SKM-1 (cell line): ENCODE measurements at regions not wholly inside any gene's neighbourhood (a gene's known extent, or its start where the extent isn't known, plus 50 kb on each side); places are given as distances from the start of the nearest gene placed in this dataset.
"Not testable (repeated sequence)": the region's sequence is repeated elsewhere in the genome, so short reads cannot be mapped to it uniquely, and the experiment has no call there.

Experiments
- DNase-seq: peaks from one replicate; lab custom pipeline; 2025; ENCODE audit not compliant: unreplicated experiment; lab: John Stamatoyannopoulos, UW

- no peak for DNase-seq
Observed at GRCh38 chr6:51463321-51463720, 624.1 kb downstream of the PKHD1 start.

- no peak for DNase-seq
Observed at GRCh38 chr6:51464956-51465355, 622.5 kb downstream of the PKHD1 start.

GRCh38 chr6:51466427-51466826, 621.0 kb downstream of the PKHD1 start:
- DNase-seq: no peak

GRCh38 chr6:51467231-51467952, 620.0 kb downstream of the PKHD1 start:
- DNase-seq: no peak

GRCh38 chr6:51468704-51469103, 618.7 kb downstream of the PKHD1 start:
- DNase-seq: no peak

- DNase-seq: no peak
Observed at GRCh38 chr6:51472745-51473487, 614.5 kb downstream of the PKHD1 start.

- no peak for DNase-seq
Observed at GRCh38 chr6:51474022-51474975, 613.1 kb downstream of the PKHD1 start.

- no peak for DNase-seq
Observed at GRCh38 chr6:51477711-51478311, 609.6 kb downstream of the PKHD1 start.

GRCh38 chr6:51479296-51479695, 608.1 kb downstream of the PKHD1 start:
- no peak for DNase-seq

GRCh38 chr6:51480040-51480439, 607.4 kb downstream of the PKHD1 start:
- no peak for DNase-seq

- DNase-seq: not testable (repeated sequence)
Observed at GRCh38 chr6:51485869-51486268, 601.5 kb downstream of the PKHD1 start.

GRCh38 chr6:51487937-51488336, 599.5 kb downstream of the PKHD1 start:
- DNase-seq: no peak

- DNase-seq: no peak
Observed at GRCh38 chr6:51489133-51489532, 598.3 kb downstream of the PKHD1 start.

GRCh38 chr6:51490101-51490500, 597.3 kb downstream of the PKHD1 start:
- no peak for DNase-seq

GRCh38 chr6:51494342-51494741, 593.1 kb downstream of the PKHD1 start:
- DNase-seq: no peak

- DNase-seq: no peak
Observed at GRCh38 chr6:51495096-51495495, 592.3 kb downstream of the PKHD1 start.

- DNase-seq: no peak
Observed at GRCh38 chr6:51495610-51496396, 591.6 kb downstream of the PKHD1 start.

- DNase-seq: no peak
Observed at GRCh38 chr6:51502996-51503395, 584.4 kb downstream of the PKHD1 start.

- DNase-seq: no peak
Observed at GRCh38 chr6:51505434-51505833, 582.0 kb downstream of the PKHD1 start.

- DNase-seq: no peak
Observed at GRCh38 chr6:51509597-51509996, 577.8 kb downstream of the PKHD1 start.
